K562 (cell line): ENCODE measurements at regions not wholly inside any gene's neighbourhood (a gene's known extent, or its start where the extent isn't known, plus 50 kb on each side); places are given as distances from the start of the nearest gene placed in this dataset.
"Not testable (repeated sequence)": the region's sequence is repeated elsewhere in the genome, so short reads cannot be mapped to it uniquely, and the experiment has no call there.

Source experiments
- ATAC-seq: fragments of 200-7000 bp; cut with Tn5 transposase; 3 replicates; pipeline ENCODE4 v1.9.1; 2020; ENCODE audit warnings: moderate library complexity
- BruUV-seq: library from RNA; stranded (reverse); fragments of 400-500 nt; replicated peaks from 2 replicates; lab custom pipeline; 2021; lab: Mats Ljungman, UMichigan
- CTCF ChIA-PET: fragments of 300-600 bp; formaldehyde crosslinking; extraction: SDS; loops from one replicate; lab custom pipeline; 2021; ENCODE audit warnings: low intra/inter-chr PET ratio; lab: Yijun Ruan, JAX
- POLR2A ChIA-PET: fragments of 300-600, 350-650 bp; sonication (Branson Sonifier 250); formaldehyde crosslinking; extraction: SDS; loops from one replicate; lab custom pipeline; 2021; ENCODE audit warnings: antibody characterized with exemption, inconsistent platforms; lab: Yijun Ruan, JAX
- DNase-seq, 4 experiments: peaks; one replicate each; pipeline versions ENCODE4 v3.0.0 to v3.0.0-alpha.2; 2011 to 2018; ENCODE audit warnings: low spot score in 3 of 4, mixed read lengths in 3 of 4; ENCODE audit errors: extremely low read depth in 1 of 4
- FAIRE-seq: peaks from 2 replicates; lab custom pipeline; 2011; peaks lifted over from hg19 to GRCh38; lab: Jason Lieb, UNC
- H2AFZ ChIP-seq: 2 replicates; pipeline ENCODE4 v1.6.0; 2011; ENCODE audit warnings: low read depth, low read length, control low read depth, inconsistent platforms
- H3K27ac ChIP-seq: fragments of 200-600 bp; 3 replicates; pipeline ENCODE4 v1.8.0; 2011; ENCODE audit warnings: low read depth, mild to moderate bottlenecking, control low read depth, inconsistent platforms, low read length, moderate library complexity, mixed read lengths; ENCODE audit errors: extremely low read depth
- H3K27me3 ChIP-seq, 2 experiments: fragments of 300-600 bp in 1 of 2; 2 replicates in 1 of 2; 3 replicates in 1 of 2; pipeline versions ENCODE4 v1.6.0 to v1.8.0; 2011; ENCODE audit warnings: inconsistent platforms in 2 of 2, low read length in 2 of 2, mild to moderate bottlenecking in 1 of 2, mixed read lengths in 1 of 2, moderate library complexity in 1 of 2; ENCODE audit not compliant: control insufficient read depth in 2 of 2, insufficient read depth in 2 of 2
- H3K36me3 ChIP-seq: fragments of 300-600 bp; 3 replicates; pipeline ENCODE4 v1.8.0; 2011; ENCODE audit warnings: mild to moderate bottlenecking, low read length, inconsistent platforms; ENCODE audit not compliant: control insufficient read depth, insufficient read depth
- H3K4me1 ChIP-seq, 2 experiments: fragments of 200-600 bp in 1 of 2; replicated peaks in 1 of 2; 2 replicates in 1 of 2; 3 replicates in 1 of 2; pipeline versions ENCODE4 v1.5.1 to v1.8.0; 2011; ENCODE audit warnings: inconsistent platforms in 2 of 2, low read length in 2 of 2, mild to moderate bottlenecking in 1 of 2, mixed read lengths in 1 of 2, moderate library complexity in 1 of 2; ENCODE audit not compliant: control insufficient read depth in 2 of 2, insufficient read depth in 2 of 2
- H3K4me2 ChIP-seq: 2 replicates; pipeline ENCODE4 v1.6.1; 2011; ENCODE audit warnings: low read length, control low read depth, inconsistent platforms, mixed read lengths; ENCODE audit not compliant: insufficient read depth
- H3K4me3 ChIP-seq: fragments of 200-600 bp; sonication (generic), shearing (Covaris generic); 2 replicates; pipeline ENCODE4 v1.5.1; 2016; ENCODE audit warnings: control low read depth, inconsistent platforms
- H3K79me2 ChIP-seq: fragments of 200-600 bp; 3 replicates; pipeline ENCODE4 v1.8.0; 2011; ENCODE audit warnings: low read length, inconsistent platforms; ENCODE audit not compliant: control insufficient read depth, insufficient read depth
- H3K9ac ChIP-seq, 2 experiments: 2 replicates each; pipeline versions ENCODE4 v1.6.0 to v1.6.1; 2011; ENCODE audit warnings: low read depth in 2 of 2, low read length in 2 of 2, control low read depth in 1 of 2, inconsistent platforms in 1 of 2, mild to moderate bottlenecking in 1 of 2, mixed read lengths in 1 of 2; ENCODE audit not compliant: insufficient read depth in 1 of 2
- H3K9me1 ChIP-seq: one replicate; pipeline ENCODE4 v1.6.0; 2011; ENCODE audit warnings: inconsistent platforms, mild to moderate bottlenecking, low read length, moderate library complexity; ENCODE audit not compliant: control insufficient read depth, insufficient read depth
- H3K9me3 ChIP-seq: replicated peaks from 2 replicates; pipeline ENCODE4 v1.5.1; 2011; ENCODE audit warnings: low read depth, low read length, inconsistent platforms; ENCODE audit not compliant: control insufficient read depth, insufficient read depth
- H4K20me1 ChIP-seq: replicated peaks from 2 replicates; pipeline ENCODE4 v1.6.1; 2011; ENCODE audit warnings: low read length, inconsistent platforms, mixed read lengths; ENCODE audit not compliant: control insufficient read depth, insufficient read depth
- ELF1 ChIP-seq: fragments of 200-800 bp; sonication (Bioruptor generic); IDR thresholded peaks from 2 replicates; pipeline ENCODE4 v1.6.1; 2016; ENCODE audit warnings: missing genetic modification characterization, missing compliant biosample characterization
- WGBS: fragments of 100-300 bp; shearing (Covaris generic); methylation state at CpG from one replicate; pipeline ENCODE4 v1.1.6; 2016; ENCODE audit warnings: low coverage, mixed read lengths; ENCODE audit not compliant: insufficient coverage; ENCODE audit errors: missing lambda C conversion rate; 5-methylcytosine and 5-hydroxymethylcytosine counted together
- in situ Hi-C: fragments of 300-500 bp; cut with MboI; formaldehyde crosslinking; loops from 4 replicates; pipeline ENCODE4 v1.15.0; 2018; ENCODE audit warnings: inconsistent platforms, mixed read lengths
- intact Hi-C: fragments of 100-400 bp; cut with micrococcal nuclease; formaldehyde crosslinking; loops from 2 replicates; pipeline ENCODE4 v1.14.2; 2022
- TF ChIP-seq, protein P1 (sequence below): fragments of 450-650 bp; IDR thresholded peaks from 2 replicates; pipeline ENCODE4 v1.6.1; 2016; ENCODE audit warnings: low read depth
- TF ChIP-seq, protein P2 (sequence below): fragments of 250-450 bp; sonication (Bioruptor Pico); IDR thresholded peaks from 2 replicates; pipeline ENCODE4 v1.9.0; 2021; ENCODE audit warnings: mild to moderate bottlenecking, inconsistent platforms

DNA sequence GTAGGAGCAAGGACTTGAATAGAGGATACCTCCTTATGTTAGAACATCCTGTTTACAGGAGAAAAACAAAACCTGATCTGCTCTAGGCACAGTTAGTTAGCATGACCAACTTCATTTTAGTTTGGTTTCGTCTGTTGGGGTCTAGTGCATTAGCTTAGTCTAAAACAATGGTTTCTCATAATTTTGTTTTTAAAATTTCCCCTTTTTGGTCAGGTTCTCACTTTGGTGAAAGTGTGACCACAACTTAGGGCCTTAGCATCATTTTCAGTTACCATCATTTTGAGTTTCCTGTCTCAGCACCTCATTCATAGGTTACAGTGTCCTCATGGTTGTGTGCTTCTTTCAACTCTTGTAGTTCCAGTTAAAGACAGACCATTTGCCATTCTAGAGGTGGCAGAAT, 1277.0 kb upstream of the SLC39A10 start (continued):
- TF ChIP-seq, protein P1, sequence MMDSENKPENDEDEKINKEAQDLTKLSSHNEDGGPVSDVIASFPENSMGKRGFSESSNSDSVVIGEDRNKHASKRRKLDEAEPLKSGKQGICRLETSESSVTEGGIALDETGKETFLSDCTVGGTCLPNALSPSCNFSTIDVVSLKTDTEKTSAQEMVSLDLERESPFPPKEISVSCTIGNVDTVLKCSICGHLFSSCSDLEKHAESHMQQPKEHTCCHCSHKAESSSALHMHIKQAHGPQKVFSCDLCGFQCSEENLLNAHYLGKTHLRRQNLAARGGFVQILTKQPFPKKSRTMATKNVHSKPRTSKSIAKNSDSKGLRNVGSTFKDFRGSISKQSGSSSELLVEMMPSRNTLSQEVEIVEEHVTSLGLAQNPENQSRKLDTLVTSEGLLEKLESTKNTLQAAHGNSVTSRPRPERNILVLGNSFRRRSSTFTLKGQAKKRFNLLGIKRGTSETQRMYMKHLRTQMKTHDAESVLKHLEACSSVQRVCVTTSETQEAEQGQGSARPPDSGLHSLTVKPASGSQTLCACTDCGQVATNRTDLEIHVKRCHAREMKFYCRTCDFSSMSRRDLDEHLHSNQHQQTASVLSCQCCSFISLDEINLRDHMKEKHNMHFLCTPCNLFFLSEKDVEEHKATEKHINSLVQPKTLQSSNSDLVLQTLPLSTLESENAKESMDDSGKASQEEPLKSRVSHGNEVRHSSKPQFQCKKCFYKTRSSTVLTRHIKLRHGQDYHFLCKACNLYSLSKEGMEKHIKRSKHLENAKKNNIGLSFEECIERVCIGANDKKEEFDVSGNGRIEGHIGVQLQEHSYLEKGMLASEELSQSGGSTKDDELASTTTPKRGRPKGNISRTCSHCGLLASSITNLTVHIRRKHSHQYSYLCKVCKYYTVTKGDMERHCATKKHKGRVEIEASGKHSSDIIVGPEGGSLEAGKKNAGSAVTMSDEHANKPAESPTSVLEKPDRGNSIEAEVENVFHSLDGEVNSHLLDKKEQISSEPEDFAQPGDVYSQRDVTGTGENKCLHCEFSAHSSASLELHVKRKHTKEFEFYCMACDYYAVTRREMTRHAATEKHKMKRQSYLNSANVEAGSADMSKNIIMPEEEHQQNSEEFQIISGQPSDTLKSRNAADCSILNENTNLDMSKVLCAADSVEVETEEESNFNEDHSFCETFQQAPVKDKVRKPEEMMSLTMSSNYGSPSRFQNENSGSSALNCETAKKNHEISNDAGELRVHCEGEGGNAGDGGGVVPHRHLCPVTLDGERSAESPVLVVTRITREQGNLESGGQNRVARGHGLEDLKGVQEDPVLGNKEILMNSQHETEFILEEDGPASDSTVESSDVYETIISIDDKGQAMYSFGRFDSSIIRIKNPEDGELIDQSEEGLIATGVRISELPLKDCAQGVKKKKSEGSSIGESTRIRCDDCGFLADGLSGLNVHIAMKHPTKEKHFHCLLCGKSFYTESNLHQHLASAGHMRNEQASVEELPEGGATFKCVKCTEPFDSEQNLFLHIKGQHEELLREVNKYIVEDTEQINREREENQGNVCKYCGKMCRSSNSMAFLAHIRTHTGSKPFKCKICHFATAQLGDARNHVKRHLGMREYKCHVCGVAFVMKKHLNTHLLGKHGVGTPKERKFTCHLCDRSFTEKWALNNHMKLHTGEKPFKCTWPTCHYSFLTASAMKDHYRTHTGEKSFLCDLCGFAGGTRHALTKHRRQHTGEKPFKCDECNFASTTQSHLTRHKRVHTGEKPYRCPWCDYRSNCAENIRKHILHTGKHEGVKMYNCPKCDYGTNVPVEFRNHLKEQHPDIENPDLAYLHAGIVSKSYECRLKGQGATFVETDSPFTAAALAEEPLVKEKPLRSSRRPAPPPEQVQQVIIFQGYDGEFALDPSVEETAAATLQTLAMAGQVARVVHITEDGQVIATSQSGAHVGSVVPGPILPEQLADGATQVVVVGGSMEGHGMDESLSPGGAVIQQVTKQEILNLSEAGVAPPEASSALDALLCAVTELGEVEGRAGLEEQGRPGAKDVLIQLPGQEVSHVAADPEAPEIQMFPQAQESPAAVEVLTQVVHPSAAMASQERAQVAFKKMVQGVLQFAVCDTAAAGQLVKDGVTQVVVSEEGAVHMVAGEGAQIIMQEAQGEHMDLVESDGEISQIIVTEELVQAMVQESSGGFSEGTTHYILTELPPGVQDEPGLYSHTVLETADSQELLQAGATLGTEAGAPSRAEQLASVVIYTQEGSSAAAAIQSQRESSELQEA = no peak
- TF ChIP-seq, protein P2, sequence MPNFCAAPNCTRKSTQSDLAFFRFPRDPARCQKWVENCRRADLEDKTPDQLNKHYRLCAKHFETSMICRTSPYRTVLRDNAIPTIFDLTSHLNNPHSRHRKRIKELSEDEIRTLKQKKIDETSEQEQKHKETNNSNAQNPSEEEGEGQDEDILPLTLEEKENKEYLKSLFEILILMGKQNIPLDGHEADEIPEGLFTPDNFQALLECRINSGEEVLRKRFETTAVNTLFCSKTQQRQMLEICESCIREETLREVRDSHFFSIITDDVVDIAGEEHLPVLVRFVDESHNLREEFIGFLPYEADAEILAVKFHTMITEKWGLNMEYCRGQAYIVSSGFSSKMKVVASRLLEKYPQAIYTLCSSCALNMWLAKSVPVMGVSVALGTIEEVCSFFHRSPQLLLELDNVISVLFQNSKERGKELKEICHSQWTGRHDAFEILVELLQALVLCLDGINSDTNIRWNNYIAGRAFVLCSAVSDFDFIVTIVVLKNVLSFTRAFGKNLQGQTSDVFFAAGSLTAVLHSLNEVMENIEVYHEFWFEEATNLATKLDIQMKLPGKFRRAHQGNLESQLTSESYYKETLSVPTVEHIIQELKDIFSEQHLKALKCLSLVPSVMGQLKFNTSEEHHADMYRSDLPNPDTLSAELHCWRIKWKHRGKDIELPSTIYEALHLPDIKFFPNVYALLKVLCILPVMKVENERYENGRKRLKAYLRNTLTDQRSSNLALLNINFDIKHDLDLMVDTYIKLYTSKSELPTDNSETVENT (CRISPR knock-in tag) = no peak
- TF ChIP-seq ELF1 (tag) = no peak

DNA sequence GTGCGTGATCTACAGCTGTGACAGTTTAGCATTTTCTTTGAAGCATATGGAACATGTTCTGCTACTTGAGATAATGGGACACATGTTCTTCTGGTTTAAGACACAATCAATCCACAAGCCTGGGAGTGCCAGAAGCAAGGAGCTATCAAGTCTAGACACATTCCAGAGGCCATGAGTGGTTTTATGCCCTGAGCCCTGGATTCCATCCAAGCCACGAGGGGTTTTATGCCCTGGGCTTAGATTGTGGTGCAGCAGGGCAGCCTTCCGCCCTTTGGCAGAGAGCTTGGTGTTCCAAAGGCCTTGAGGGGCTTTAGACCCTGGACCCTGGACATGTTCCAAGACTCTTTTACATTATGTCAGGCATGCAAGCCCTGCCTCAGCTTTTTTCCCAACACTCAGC, 1289.6 kb upstream of the SLC39A10 start:
- H2AFZ ChIP-seq, H3K4me1 ChIP-seq, H3K4me2 ChIP-seq, intact Hi-C loops, POLR2A ChIA-PET, H3K9ac ChIP-seq, H3K27ac ChIP-seq, H4K20me1 ChIP-seq, CTCF ChIA-PET, DNase-seq, H3K9me3 ChIP-seq, H3K79me2 ChIP-seq, ATAC-seq, BruUV-seq, H3K4me3 ChIP-seq, H3K9me1 ChIP-seq, H3K36me3 ChIP-seq, H3K27me3 ChIP-seq, in situ Hi-C loops, FAIRE-seq: not testable (repeated sequence)
- WGBS = 0% methylated on average over 3 of the region's 3 CpGs
